ENCODE measurements at regions not wholly inside any gene's neighbourhood (a gene's known extent, or its start where the extent isn't known, plus 50 kb on each side); places are given as distances from the start of the nearest gene placed in this dataset.

- Histone ChIP-seq H3K27me3 (replicated peaks; ENCODE audit: insufficient read depth) (no peaks in the 10 kb centered on the region), H3K36me3 (no peaks in the 10 kb centered on the region), H3K4me3 (no peak overlapping the region), H3K4me1 (replicated peaks) (no peaks in the 10 kb centered on the region), H3K27ac (no peak overlapping the region), H3K9me3 (no peaks in the 10 kb centered on the region)
- WGBS: 82% methylated on average over 3 of the region's 3 CpGs
- intact Hi-C loops (cut with DNase I): no loop called here
- TF ChIP-seq POLR2A (IDR thresholded peaks at IDR 0.05): no peak
- TF ChIP-seq CTCF (IDR thresholded peaks at IDR 0.05): no peak
- TF ChIP-seq POLR2AphosphoS5 (IDR thresholded peaks at IDR 0.05): no peak
- DNase-seq (ENCODE audit: low spot score): no peak
Observed at GRCh38 chr2:22582107-22582506, 802.9 kb upstream of the KLHL29 start.

GRCh38 chr2:22596306-22596705 lies 788.7 kb upstream of the KLHL29 start:
- intact Hi-C loops (cut with DNase I): no loop called here
- no peaks in the 10 kb centered on the region for H3K27me3 ChIP-seq (replicated peaks; ENCODE audit: insufficient read depth)

GRCh38 chr2:22600156-22600555 lies 784.8 kb upstream of the KLHL29 start:
- H3K9me3 ChIP-seq: no peaks in the 10 kb centered on the region
- no peaks in the 10 kb centered on the region for H3K4me1 ChIP-seq (replicated peaks)
- H3K4me3 ChIP-seq: no peak overlapping the region
- no peaks in the 10 kb centered on the region for H3K36me3 ChIP-seq
- TF ChIP-seq POLR2A (IDR thresholded peaks at IDR 0.05): no peak
- no peak for DNase-seq (ENCODE audit: low spot score)
- 74% methylated on average over 2 of the region's 2 CpGs for WGBS
- intact Hi-C loops (cut with DNase I): no loop called here
- no peak overlapping the region for H3K27ac ChIP-seq
- H3K27me3 ChIP-seq (replicated peaks; ENCODE audit: insufficient read depth): no peaks in the 10 kb centered on the region

More at GRCh38 chr2:22596306-22596705, 788.7 kb upstream of the KLHL29 start:
- no peaks in the 10 kb centered on the region for H3K9me3 ChIP-seq
- H3K4me1 ChIP-seq (replicated peaks): no peaks in the 10 kb centered on the region
- no peak for TF ChIP-seq POLR2AphosphoS5 (IDR thresholded peaks at IDR 0.05)
- TF ChIP-seq CTCF (IDR thresholded peaks at IDR 0.05): no peak
- no peak for TF ChIP-seq POLR2A (IDR thresholded peaks at IDR 0.05)
- no peak for DNase-seq (ENCODE audit: low spot score)
- 64% methylated on average over 5 of the region's 5 CpGs for WGBS
- H3K36me3 ChIP-seq: no peaks in the 10 kb centered on the region
- H3K4me3 ChIP-seq: no peak overlapping the region
- no peak overlapping the region for H3K27ac ChIP-seq

GRCh38 chr2:22600999-22601398 lies 784.0 kb upstream of the KLHL29 start:
- intact Hi-C loops (cut with DNase I): no loop called here
- Histone ChIP-seq H3K4me1 (replicated peaks) (no peaks in the 10 kb centered on the region), H3K27me3 (replicated peaks; ENCODE audit: insufficient read depth) (no peaks in the 10 kb centered on the region), H3K4me3 (no peak overlapping the region), H3K9me3 (no peaks in the 10 kb centered on the region), H3K36me3 (no peaks in the 10 kb centered on the region), H3K27ac (no peak overlapping the region)
- 50% methylated on average over 1 of the region's 1 CpG for WGBS
- TF ChIP-seq POLR2A (IDR thresholded peaks at IDR 0.05): no peak
- TF ChIP-seq CTCF (IDR thresholded peaks at IDR 0.05): no peak
- TF ChIP-seq POLR2AphosphoS5 (IDR thresholded peaks at IDR 0.05): no peak
- no peak for DNase-seq (ENCODE audit: low spot score)

- Histone ChIP-seq H3K9me3 (no peaks in the 10 kb centered on the region), H3K27ac (no peak overlapping the region), H3K27me3 (replicated peaks; ENCODE audit: insufficient read depth) (no peaks in the 10 kb centered on the region), H3K4me3 (no peak overlapping the region), H3K36me3 (no peaks in the 10 kb centered on the region), H3K4me1 (replicated peaks) (no peaks in the 10 kb centered on the region)
- no peak for DNase-seq (ENCODE audit: low spot score)
- TF ChIP-seq POLR2AphosphoS5 (IDR thresholded peaks at IDR 0.05): no peak
- no peak for TF ChIP-seq POLR2A (IDR thresholded peaks at IDR 0.05)
- TF ChIP-seq CTCF (IDR thresholded peaks at IDR 0.05): no peak
- intact Hi-C loops (cut with DNase I): no loop called here
- WGBS: 90% methylated on average over 4 of the region's 4 CpGs
Observed at GRCh38 chr2:22604136-22604535, 780.8 kb upstream of the KLHL29 start.
